Thyroid gland (tissue), 4 donors: ENCODE measurements at regions not wholly inside any gene's neighbourhood (a gene's known extent, or its start where the extent isn't known, plus 50 kb on each side); places are given as distances from the start of the nearest gene placed in this dataset.

Experiments
- CTCF ChIP-seq, 6 experiments: fragments of 200-600 bp in 3 of 6; fragments of 450-650 bp in 3 of 6; sonication (generic) in 3 of 6; IDR thresholded peaks; one replicate each; pipeline ENCODE4 v1.5.1; 2016 to 2019; ENCODE audit warnings: antibody characterized with exemption in 6 of 6, mild to moderate bottlenecking in 2 of 6, inconsistent platforms in 1 of 6, moderate library complexity in 1 of 6
- POLR2A ChIP-seq, 2 donors: fragments of 450-650 bp; IDR thresholded peaks; one replicate each; pipeline ENCODE4 v1.6.1; 2017; ENCODE audit warnings: antibody characterized with exemption in 2 of 2, mild to moderate bottlenecking in 2 of 2, moderate library complexity in 1 of 2

- TF ChIP-seq POLR2A (IDR thresholded peaks at IDR 0.05) (no peak), CTCF (IDR thresholded peaks at IDR 0.05) (peak; percentile 48 to 85 (median 76))
Observed at GRCh38 chr21:27700974-27701614, 734.2 kb upstream of the ADAMTS5 start.
